SU-DHL-6 (cell line): ENCODE measurements at regions not wholly inside any gene's neighbourhood (a gene's known extent, or its start where the extent isn't known, plus 50 kb on each side); places are given as distances from the start of the nearest gene placed in this dataset.

Experiments used
- H2AFZ ChIP-seq: fragments of 200-600 bp; sonication (generic); 2 replicates; pipeline ENCODE4 v1.6.1; 2014; ENCODE audit warnings: low read depth, mild to moderate bottlenecking, moderate library complexity, mixed read lengths, antibody characterized with exemption, low read length; ENCODE audit not compliant: severe bottlenecking
- H3F3A ChIP-seq: fragments of 200-600 bp; shearing (Covaris generic); 2 replicates; pipeline ENCODE4 v1.6.0; 2016; ENCODE audit warnings: antibody characterized with exemption, mild to moderate bottlenecking; ENCODE audit not compliant: insufficient read depth
- H3K27ac ChIP-seq: fragments of 200-600 bp; sonication (generic); 2 replicates; pipeline ENCODE4 v1.5.1; 2016; ENCODE audit warnings: low read depth, mild to moderate bottlenecking, low read length, moderate library complexity, mixed read lengths
- H3K27me3 ChIP-seq: fragments of 200-600 bp; sonication (generic), shearing (Covaris generic); 2 replicates; pipeline ENCODE4 v1.6.0; 2014; ENCODE audit warnings: mild to moderate bottlenecking, low read length
- H3K36me3 ChIP-seq: fragments of 200-600 bp; sonication (generic); 2 replicates; pipeline ENCODE4 v1.6.1; 2014; ENCODE audit warnings: mild to moderate bottlenecking, low read length, mixed read lengths
- H3K4me2 ChIP-seq: fragments of 300-600, 200-600 bp; shearing (Covaris generic), sonication (generic); 2 replicates; pipeline ENCODE4 v1.6.0; 2014; ENCODE audit warnings: low read length, low read depth, mild to moderate bottlenecking; ENCODE audit not compliant: poor library complexity, severe bottlenecking
- H3K4me3 ChIP-seq: fragments of 200-600 bp; sonication (generic); 2 replicates; pipeline ENCODE4 v1.5.1; 2014; ENCODE audit warnings: antibody characterized with exemption, low read length, mild to moderate bottlenecking, mixed read lengths; ENCODE audit not compliant: insufficient read depth, poor library complexity, severe bottlenecking
- H3K79me2 ChIP-seq: fragments of 200-600 bp; sonication (generic); 2 replicates; pipeline ENCODE4 v1.6.1; 2014; ENCODE audit warnings: mild to moderate bottlenecking, low read length, moderate library complexity; ENCODE audit not compliant: insufficient read depth
- H3K9ac ChIP-seq: fragments of 200-600 bp; sonication (generic); 2 replicates; pipeline ENCODE4 v1.7.0; 2014; ENCODE audit warnings: mild to moderate bottlenecking, low read length
- H3K9me2 ChIP-seq: fragments of 200-600 bp; sonication (generic); replicated peaks from 2 replicates; pipeline ENCODE4 v1.6.1; 2014; ENCODE audit warnings: low read length; ENCODE audit not compliant: insufficient read depth
- H3K9me3 ChIP-seq: fragments of 200-600 bp; sonication (generic); 2 replicates; pipeline ENCODE4 v1.6.1; 2014; ENCODE audit warnings: low read length, mixed read lengths; ENCODE audit not compliant: insufficient read depth
- H4K20me1 ChIP-seq: fragments of 200-600 bp; sonication (generic); 2 replicates; pipeline ENCODE4 v1.6.1; 2014; ENCODE audit warnings: low read depth, mild to moderate bottlenecking, antibody characterized with exemption, low read length, moderate library complexity, mixed read lengths
- CTCF ChIP-seq: fragments of 200-600 bp; sonication (generic); IDR thresholded peaks from one replicate; pipeline ENCODE4 v1.5.1; 2017; ENCODE audit warnings: antibody characterized with exemption, mild to moderate bottlenecking, low read length, moderate library complexity; ENCODE audit not compliant: insufficient read depth, poor library complexity, severe bottlenecking
- EZH2phosphoT487 ChIP-seq: fragments of 200-600 bp; sonication (generic), shearing (Covaris generic); conservative IDR thresholded peaks from 2 replicates; pipeline ENCODE4 v1.6.1; 2018; ENCODE audit warnings: mild to moderate bottlenecking, antibody characterized with exemption, low read length, moderate library complexity, mixed read lengths

DNA sequence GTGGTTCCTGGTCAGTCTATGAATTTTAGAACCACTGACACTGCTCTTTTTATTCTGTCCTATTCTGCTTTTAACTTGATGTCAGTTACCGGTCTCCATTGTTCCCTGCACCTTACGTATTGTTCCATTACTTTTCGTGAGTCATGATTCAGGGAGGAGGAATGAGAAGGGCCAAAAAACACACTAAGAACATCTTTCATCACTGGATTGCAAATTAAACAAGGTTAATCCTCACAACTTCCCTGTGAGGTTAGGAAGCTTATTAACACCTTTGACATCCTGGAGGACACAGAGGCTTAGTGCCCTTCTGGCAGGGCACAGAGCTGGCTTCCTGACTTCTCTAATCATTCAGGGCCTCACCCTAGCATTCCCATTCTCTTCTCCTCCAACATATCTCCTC is 227.6 kb upstream of the SATB1 start:
- no peaks in the 10 kb centered on the region for H3F3A ChIP-seq
- no peaks in the 10 kb centered on the region for H3K9me2 ChIP-seq
- no peaks in the 10 kb centered on the region for H3K27me3 ChIP-seq
- no peaks in the 10 kb centered on the region for H3K79me2 ChIP-seq
- H2AFZ ChIP-seq, result no peak overlapping the region
- TF ChIP-seq EZH2phosphoT487 (no peak), CTCF (no peak)
- H3K4me3 ChIP-seq, result no peak overlapping the region
- H3K36me3 ChIP-seq, result no peaks in the 10 kb centered on the region
- no peak overlapping the region for H3K4me2 ChIP-seq
- H3K27ac ChIP-seq, result no peak overlapping the region
- H4K20me1 ChIP-seq, result no peaks in the 10 kb centered on the region
- H3K9ac ChIP-seq, result no peak overlapping the region
- no peaks in the 10 kb centered on the region for H3K9me3 ChIP-seq

DNA sequence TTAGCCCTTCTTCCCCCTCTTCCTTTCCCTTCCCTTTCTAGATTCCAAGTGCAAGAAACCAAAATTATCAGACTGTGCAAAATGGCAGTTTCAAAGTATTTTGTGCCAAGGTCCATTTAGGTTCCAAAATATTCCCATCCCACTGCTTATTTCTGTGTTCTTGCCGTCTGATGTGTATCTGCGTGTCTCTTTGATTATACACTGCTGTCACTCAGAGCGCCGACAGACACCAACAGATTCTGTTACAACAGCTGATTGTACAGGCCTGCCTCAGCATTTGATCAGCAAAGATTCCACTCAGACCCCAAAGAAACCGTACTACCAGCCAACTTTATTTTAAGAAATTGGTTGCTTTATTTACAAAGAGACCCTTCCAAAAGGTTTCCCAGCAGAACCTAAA is 225.6 kb upstream of the SATB1 start:
- Histone ChIP-seq H3K27me3 (no peaks in the 10 kb centered on the region), H2AFZ (no peak overlapping the region), H3K36me3 (no peaks in the 10 kb centered on the region), H4K20me1 (no peaks in the 10 kb centered on the region), H3K9ac (no peak overlapping the region), H3K4me3 (no peak overlapping the region), H3K79me2 (no peaks in the 10 kb centered on the region), H3K27ac (no peak overlapping the region), H3K9me2 (no peaks in the 10 kb centered on the region), H3K9me3 (no peaks in the 10 kb centered on the region), H3F3A (no peaks in the 10 kb centered on the region), H3K4me2 (no peak overlapping the region)
- TF ChIP-seq CTCF (no peak), EZH2phosphoT487 (no peak)

- Histone ChIP-seq H3K27me3 (no peaks in the 10 kb centered on the region), H3K36me3 (no peaks in the 10 kb centered on the region), H3K9me2 (no peaks in the 10 kb centered on the region), H4K20me1 (no peaks in the 10 kb centered on the region), H3K9me3 (no peaks in the 10 kb centered on the region), H2AFZ (no peak overlapping the region), H3K4me3 (no peak overlapping the region), H3K9ac (no peak overlapping the region), H3K4me2 (no peak overlapping the region), H3K79me2 (no peaks in the 10 kb centered on the region), H3K27ac (no peak overlapping the region), H3F3A (no peaks in the 10 kb centered on the region)
- TF ChIP-seq EZH2phosphoT487 (no peak), CTCF (no peak)
Measured at GRCh38 chr3:18649666-18650363, 224.7 kb upstream of the SATB1 start.
